ENCODE measurements at regions not wholly inside any gene's neighbourhood (a gene's known extent, or its start where the extent isn't known, plus 50 kb on each side); places are given as distances from the start of the nearest gene placed in this dataset.

DNA sequence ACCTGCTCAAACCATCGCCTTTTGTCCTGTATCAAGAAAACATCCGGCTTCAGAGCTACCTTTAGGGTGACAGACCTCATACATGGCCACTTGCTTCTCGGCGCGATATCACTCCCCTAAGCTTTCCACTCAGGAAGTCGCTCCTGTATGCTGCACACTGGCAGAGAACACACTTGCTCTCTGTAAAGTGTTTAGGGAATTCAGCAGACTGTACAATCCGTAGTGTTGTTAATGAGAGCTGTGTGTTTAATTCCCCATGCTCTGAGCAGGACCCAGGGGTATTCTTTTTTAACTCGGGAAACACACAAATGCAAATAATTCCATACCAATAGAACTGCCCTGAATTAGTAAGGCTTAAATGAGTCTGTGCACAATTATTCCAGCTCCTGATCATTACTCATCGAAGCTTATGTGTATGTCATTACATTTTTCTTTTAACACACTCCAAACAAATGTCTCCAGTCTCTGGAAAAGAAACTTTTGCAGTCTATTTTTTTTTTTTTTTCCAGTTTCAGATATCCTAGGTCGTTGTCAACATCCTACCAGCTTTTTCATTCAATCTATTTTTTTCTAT, 338.7 kb upstream of the ARID1B start:
- DNase-seq, result peak; percentile 40

DNA sequence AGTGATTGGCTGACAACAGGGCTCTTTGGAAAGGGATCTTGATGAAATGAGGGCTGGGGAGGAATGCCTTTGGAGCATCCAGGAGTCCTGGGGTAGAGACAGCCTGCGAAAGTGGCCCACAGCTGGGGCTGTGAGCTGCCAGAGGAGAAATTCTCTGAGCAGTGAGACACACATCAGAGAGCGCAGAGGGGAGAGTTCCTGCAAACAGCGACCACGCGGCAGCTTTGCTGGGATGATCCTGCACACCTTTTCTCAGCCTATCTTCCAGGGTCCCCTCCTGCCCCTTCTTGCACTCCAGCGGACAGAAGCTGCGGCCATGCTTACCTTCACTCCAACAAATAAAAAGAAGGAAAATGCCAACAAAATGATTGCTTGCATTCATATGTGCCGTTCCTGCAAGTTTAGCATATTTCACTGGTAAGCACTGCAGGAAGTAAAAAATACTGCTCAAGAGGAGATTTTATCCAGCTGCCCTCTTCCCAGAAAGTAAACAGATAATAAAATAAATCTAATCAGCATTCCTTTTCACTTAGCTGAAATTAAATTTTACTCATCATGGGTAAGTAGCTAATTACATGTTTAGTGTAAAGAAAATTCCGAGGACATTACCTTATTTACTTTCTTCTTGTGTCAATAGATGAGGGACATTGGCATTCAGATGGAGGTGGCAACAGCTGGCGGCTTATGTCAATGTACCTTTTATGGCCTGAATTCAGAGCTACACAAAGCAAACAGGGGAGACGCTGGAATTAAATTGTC, 339.9 kb upstream of the ARID1B start:
- DNase-seq, result no peak

DNA sequence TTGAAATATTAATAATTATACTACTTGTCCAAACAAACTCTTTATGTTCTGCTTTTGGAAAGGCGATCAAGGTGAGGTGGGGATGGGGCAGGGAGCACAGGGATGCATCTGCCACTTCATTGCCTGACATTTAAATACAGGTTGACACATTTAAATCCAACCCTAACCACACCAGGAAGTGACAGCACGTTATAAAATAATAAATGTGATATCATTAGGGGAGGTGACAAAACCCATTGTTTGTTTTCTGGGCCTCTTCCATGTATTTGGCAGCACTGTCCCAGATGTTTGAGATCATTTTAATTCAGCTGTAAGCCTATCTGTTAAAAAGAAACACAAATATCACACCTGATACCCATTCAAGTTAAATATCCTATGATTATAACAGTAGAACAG, 342.4 kb upstream of the ARID1B start:
- no peak for DNase-seq

DNA sequence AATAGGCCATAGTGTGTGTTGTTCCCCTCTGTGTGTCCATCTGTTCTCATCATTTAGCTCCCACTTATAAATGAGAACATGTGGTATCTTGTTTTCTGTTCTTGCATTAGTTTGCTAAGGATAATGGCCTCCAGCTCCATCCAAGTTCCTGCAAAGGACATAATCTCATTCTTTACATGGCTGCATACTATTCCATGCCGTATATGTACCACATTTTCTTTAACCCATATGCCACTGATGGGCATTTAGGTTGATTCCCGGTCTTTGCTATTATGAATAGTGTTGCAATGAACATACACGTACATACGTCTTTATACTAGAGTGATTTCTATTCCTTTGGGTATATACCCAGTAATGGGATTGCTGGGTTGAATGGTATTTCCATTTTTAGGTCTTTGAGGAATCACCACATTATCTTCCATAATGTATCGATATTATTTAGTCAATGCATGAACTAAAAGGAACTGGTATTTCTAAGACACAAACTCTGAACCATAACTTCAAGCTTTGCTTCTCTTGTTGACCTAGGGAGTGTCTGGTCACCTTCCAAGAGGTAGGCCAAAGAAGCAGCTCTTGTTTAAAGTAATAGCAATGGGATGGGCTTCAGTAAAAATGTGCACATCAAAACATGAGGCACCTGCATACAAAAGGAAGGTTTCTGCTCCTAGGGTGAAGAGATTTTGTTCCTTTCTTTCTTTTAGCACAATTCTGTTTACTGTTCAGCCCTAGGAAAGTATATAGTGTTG, 343.0 kb upstream of the ARID1B start:
- no peak for DNase-seq

DNA sequence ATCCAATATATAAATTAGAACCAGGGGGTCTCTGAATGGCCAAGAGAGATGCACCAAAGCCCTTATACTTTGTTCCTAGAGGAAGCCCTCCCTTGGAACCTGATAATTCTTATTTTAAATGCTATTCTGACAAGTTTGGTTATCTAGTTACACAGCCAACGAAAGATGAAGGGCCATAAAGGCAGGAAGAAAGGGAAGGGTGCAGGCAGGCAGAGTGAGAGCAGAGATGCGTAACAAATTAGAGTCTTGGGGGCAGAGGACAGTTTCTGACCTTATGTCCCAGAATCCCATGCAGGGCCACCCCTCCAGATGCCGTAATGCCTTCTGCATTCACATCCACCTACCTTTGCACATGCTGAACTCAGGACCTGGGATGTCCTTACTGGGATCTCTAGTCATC, 344.6 kb upstream of the ARID1B start:
- no peak for DNase-seq

DNA sequence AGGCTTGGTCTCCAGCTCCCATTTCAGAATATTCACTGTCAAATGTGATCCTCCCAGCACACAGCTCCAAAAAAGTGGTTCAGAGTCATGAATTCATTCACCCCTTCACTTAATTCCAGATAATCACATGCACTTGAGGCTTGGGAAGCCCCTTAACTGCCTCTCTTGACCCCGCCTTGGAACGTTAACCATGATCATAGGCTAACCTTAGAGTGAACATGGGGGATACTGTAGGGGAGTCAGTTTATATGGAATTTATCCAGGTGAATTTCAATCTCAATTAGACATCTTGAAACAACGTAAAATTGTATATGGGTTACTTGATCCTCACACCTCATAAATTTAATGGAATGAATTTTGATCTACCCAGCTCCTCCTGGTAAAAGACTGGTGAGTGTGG, 346.8 kb upstream of the ARID1B start:
- no peak for DNase-seq

DNA sequence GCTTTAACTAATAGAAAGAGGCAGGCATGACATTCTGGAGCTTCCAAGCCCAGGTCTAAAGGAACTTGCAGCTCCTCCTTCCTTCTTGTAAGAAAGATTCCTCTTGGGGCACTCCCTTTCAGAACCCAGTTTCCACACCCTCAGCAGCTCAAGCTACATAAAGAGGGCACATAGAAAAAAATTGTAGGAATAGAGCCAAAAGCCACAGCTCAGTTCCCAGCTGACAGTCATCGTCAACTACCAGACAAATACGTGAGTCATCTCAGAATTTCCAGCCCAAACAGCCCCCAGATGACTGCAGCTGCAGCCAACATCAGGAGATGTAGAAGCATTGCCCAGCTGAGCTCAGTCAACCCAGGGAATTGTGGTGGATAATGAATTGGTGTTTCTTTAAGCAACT, 349.8 kb upstream of the ARID1B start:
- DNase-seq, result peak; percentile 92

DNA sequence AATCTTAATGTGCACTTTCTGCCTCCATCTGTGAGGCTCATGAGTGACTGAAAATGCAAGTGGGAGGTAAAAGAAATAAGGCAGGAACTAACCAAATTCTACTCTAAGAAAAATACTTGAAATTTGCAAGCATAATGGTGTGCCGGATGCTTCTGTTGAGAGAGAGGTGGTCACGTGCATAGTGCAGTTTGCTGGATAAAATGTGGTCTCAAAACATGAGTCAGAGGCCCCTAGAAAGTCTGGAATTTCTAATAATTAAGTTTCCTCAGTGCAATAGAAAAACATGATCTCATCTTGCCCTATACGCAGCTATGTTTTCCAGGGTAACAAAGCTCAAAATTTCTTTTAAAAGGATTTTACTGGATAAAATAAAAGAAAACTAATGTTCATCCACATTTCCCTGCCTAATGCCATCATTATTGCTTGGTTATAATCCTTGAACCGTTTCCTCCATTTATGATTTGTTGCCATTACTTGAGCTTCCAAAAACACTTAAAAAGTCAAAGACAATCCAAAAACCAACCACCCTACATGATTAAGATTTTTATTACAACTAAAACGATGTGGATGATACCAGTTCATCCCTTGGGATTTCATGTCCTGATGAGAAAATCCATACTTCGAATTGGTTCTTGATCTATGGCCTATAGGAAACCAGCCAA, 351.7 kb upstream of the ARID1B start:
- peak; percentile 90 for DNase-seq

DNA sequence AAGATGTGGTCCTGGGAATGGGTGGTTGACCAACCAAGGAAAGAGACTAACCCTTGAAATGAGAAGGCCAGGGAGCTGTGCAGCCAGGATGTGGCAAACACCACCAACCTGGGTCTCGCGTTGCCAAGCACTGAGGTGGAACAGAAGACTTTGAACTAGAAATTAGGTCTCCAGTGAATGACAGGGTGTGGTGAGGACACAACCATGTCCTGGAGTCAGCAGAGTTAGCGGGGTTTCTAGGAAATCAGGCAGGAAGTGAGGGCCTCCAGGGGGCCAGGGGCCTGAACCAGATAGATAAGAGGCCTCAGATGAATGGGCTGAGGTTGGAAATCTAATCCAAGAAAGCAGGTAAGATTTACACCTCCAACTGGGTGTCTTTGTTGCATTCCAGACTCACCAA, 353.3 kb upstream of the ARID1B start:
- DNase-seq, result no peak

DNA sequence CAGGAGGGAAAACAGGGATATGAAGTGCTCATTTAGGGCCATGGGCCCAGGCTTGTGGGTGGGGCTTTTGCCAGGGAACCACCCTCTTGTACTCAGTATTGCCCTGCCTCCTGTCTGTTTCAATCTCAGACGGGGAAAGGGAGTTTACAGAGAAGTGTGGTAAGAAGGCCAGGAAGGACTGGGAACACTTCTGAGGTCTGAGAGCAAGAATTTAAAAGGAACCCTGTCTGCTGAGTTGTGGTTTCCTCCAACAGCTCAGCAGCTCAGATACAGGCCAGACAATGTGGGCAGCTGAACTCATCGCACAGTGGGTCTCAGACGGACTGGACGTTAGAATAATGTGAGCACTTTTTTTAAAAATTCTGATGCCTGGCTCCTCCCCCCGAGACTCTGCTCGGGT, 354.1 kb upstream of the ARID1B start:
- no peak for DNase-seq

DNA sequence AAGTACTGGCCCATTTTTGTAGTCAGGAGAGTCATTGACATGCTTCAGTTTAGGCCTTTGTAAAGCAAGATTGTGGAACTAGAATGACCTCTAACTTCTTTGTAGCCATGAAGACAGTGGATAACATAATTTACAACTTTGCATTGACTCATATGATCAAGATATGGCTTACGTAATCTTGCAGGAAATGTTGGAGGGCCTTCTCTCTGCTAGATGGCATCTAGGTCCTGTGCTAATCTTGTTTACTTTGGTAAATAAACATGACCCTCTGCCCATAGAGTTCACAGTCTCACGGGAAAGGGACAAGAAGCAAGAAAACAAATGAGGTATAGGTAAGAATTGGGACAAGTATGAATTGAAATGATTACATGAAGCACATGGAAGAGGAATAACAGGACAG, 355.2 kb upstream of the ARID1B start:
- DNase-seq, result no peak

DNA sequence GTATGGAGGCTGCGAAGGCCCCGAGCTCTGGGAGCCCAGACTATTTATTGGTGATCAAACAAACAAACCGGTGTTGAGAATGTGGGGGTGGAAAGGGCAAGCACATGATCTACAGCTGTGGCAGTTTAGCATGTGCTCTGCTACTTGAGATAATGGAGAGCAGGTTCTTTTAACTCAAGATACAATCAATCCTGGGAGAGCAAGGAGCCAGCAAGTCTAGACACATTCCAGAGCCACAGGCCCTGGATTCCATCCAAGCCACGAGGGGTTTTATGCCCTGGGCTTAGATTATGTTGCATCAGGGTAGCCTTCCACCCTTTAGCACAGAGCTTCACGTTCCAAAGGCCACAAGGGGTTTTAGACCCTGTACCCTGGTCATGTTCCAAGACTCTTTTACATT, 355.9 kb upstream of the ARID1B start:
- peak; percentile 48 for DNase-seq

DNA sequence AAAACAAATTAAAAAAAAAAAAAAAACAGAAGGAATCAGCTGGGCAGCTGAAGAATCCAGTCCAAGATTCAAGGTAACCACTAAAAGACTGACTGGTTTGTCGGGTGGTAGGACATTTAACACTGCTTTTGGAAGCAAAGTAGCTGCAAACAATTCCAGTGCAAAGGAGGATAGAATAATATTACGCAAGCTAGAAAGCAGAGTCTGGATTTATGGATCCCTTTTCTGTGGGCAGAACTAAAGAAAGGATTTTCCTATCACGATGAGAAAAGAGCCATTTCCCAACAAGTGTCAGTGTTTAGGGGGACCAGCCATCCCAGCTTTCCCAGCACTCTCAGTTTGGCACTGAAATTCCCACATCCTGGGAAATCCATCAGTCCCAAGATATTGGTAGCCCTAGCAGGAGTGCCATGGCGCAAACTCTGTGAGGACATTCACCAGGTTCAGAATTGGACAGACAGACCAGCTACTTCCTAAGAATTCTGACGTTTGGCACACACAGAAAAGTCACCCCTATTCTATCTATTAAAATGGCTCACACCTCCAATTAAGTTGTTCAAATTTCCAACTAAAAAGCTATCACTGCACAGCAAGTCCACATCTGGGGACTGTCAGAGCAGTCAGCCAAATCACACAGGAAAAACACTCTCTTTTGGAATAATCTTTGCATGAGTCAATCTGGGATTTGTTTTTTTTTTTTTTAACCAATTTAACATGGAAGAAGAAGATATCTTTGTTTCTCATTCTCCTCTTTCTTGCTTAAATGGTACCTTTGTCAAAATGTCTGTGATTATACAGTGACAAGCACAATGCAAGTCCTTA, 356.8 kb upstream of the ARID1B start:
- DNase-seq, result peak; percentile 41

DNA sequence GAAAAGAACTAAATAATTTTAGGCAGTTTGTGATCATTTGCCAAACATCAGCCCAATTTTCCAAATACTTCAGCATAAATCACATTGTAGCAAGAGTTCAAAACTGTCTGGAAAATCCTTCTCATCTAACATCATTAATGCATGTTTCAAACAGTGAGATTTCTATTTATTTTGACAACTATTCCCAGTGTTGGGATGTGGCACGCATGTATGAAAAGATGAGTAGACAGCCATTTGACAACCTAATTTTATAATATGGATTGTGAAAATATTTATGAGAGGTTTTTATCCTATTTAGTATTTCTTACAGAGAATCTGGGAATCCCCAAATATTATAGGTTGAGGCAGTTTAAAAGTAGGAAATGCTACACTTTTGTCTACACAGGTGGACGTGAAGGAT, 357.6 kb upstream of the ARID1B start:
- no peak for DNase-seq

DNA sequence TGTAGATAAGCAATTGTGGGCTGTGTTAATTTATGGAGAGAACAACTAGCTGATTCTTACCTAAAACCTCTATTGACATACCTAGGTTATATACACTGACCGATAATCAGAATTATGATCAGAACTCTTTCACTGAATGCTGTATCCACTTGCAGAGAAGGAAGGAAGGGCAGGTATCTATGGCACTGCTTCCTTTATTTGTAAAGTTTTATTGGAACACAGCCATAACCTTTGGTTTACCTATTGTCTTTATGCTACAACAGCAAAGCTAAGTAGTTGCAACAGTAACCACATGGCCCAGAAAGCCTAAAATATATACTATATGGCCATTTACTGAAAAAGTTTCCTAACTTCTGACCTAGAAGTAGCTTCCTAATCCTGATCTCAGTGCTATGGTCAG, 358.9 kb upstream of the ARID1B start:
- DNase-seq, result no peak

DNA sequence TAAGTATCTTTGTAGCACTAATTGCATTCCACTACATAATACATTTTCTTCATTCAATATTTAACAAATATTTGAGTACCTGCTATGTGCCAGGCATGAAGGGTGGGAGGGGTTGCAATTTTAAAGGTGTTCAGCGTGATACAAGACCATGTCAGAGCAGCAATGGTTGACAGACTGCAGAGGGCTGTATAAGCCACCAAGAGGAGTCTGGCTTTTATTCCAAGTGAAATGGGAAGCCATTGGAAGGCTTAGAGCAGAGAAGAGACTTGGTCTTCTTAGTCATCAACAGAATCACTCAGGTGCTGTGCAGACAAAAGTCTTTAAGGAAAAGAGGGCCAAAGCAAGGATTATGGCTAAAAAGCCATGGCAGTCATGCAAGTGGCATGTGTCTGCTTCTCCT, 360.8 kb upstream of the ARID1B start:
- no peak for DNase-seq

DNA sequence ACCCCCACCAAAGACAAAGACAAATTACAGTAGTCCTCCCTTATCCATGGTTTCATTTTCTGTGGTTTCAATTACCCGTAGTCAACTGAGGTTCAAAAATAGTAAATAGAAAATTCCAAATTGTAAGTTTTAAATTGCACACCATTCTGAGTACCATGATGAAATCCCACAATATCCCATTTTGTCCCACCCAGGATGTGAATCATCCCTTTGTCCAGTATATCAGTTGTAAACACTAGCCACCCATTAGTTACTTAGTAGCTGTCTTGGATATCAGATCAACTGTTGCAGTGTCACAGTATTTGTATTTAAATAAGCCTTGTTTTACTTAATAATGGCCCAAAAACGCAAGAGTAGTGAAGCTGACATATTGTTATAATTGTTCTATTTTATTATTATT, 364.0 kb upstream of the ARID1B start:
- no peak for DNase-seq

DNA sequence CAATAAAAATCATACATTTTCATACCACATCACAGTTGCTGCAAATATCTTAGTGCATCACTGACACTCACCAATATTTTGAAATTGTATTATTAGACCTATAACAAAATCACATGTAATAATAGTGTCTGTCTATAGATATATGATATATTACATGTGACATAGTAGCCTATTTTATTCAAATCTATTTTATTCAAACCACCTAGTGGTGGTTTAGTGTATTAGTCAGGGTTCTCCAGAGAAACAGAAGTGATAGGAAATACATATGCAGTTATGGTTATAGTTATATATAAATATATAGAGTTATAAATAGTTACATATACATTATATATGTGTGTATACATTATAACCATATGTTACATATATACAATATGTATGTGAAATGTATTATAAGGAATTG, 366.5 kb upstream of the ARID1B start:
- DNase-seq, result no peak

DNA sequence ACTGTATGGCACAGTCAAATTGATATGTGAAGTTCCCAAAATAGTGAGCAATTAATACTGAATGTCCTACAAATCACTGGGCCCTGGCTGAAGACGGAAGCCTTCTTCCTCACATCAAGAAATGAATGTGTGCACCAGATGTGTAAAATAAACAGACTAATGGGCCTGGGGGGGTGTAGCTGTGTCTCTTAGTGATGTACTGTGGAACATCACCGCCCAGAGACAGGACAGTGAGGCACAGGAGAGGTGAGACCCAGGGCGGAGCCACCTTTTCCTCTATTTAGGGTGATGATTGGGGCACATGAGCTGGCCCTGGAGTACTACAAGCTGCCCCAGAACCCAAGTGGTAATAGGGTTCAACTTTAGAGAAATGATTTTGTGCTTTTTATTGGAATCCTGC, 368.5 kb upstream of the ARID1B start:
- no peak for DNase-seq

DNA sequence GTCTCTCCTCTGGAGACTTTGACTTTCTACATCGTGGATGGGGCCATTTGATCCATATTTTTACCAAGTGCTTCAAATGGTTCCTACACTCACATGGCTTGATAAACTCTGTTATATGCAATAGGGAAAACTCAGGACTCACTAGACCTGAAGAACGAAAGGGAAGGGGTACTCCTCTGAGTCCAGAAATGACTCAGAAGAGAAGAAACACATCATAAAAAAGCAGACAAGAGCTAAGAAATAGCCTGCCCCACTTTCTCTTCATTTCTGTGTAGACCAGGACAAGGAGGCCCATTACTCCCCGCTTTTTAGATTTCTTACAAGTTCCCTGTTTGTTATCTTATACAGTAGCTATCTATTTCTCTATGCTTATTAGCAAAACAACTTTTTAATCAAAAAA, 369.8 kb upstream of the ARID1B start:
- no peak for DNase-seq

DNA sequence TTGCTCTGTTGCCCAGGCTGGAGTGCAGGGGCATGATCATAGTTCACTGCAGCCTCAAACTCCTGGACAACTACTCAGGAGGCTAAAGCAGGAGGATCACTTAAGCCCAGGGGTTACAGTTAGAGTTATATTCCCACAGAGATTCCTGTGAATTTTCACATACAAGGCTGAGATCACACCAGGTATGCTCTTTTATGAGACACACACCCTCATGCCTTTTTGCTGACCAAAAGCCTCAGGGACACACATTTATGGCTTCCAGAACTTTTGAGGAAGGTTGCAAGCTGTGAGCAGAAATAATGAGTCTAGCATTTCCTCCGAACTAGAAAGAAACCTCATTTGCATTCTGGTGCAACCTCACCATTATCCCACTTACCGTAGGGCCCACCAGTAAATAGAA, 370.5 kb upstream of the ARID1B start:
- no peak for DNase-seq

DNA sequence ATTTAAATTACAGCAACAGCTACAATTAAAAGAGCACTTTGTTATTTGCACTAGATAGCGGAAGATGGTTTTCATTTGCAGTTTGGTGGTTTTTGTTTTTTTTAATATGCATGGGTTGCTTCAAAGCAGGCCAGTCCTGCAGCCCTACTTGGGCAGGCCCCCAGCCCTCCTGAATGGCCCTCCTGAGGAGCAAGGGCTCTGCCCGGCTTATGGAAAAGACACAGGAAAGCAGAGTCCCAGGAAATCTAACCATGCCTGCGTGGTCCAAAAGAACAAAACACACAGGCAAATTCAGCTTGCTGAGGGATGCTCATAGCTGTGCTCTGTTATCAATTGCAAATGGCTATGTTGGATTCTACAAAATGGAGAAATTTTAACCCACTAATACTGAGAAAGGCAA, 371.1 kb upstream of the ARID1B start:
- no peak for DNase-seq

DNA sequence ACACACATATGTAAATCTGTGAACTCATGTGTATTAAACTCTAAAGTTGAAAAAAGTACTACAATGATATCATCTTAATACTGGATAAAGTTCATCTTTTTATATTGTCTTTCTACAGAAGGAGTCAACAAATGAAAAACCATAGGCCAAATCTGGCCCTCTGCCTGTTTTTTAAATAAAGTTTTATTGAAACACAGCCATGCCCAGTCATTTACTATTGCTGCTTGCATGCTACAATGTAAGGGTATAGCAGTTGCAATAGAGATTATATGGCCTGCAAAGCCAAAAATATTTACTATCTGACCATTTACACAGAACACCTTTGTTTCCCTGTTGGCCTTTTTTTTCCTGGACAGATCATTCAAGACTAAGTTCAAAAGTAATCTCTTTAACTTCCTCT, 374.6 kb upstream of the ARID1B start:
- no peak for DNase-seq
